ENCODE measurements at regions not wholly inside any gene's neighbourhood (a gene's known extent, or its start where the extent isn't known, plus 50 kb on each side); places are given as distances from the start of the nearest gene placed in this dataset.

DNA sequence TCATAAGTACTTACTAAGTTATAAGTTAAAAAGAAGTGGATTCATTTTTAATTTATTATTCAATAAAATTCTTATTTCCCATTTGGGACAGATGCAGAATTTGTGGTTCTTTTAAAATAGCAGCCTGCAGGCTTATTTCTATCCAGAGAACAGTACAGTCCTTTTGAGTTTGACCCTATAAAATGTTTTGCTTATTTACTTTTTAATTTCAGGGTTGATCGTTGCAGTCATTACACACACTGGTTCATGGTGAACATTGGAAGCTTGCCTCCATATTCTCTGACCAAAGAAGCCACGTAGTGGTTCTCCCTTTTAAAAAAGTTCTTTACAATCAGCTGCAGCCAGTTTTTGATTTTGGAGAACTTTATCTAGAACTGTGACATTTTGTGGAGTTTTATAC is 122.9 kb upstream of the PDE7B start:
- Histone ChIP-seq H3K18ac (ENCODE audit: extremely low read depth, low read length) (no peak overlapping the region), H3K9me3 (ENCODE audit: insufficient read depth in 2 of 2, low read depth in 1 of 2, low read length in 1 of 2) (peaks cover 3 to 4% of the 10 kb centered on the region in 2 experiments; a peak in 2 of 4 replicates), H3K9ac (replicated peaks in 1 of 4; ENCODE audit: extremely low read depth in 1 of 4, low read depth in 3 of 4, low read length in 3 of 4) (no peak overlapping the region), H2AFZ (ENCODE audit: low read length) (no peak overlapping the region), H2BK20ac (ENCODE audit: low read length) (no peak overlapping the region), H2AK5ac (ENCODE audit: low read depth, low read length) (no peak overlapping the region), H4K8ac (ENCODE audit: extremely low read depth, insufficient read depth, low read length) (no peak overlapping the region), H3K79me1 (ENCODE audit: low read depth, low read length) (no peaks in the 10 kb centered on the region), H4K20me1 (replicated peaks in 1 of 2; ENCODE audit: control insufficient read depth in 1 of 2, insufficient read depth in 2 of 2, low read length in 2 of 2) (no peaks in the 10 kb centered on the region), H3K4me2 (ENCODE audit: insufficient read depth in 1 of 2, low read depth in 2 of 2, low read length in 2 of 2) (no peak overlapping the region), H3K4me3 (ENCODE audit: extremely low read depth in 1 of 4, insufficient read depth in 2 of 4, low read depth in 3 of 4, low read length in 4 of 4) (no peak overlapping the region), H4K91ac (replicated peaks; ENCODE audit: insufficient read length, low read length) (no peak overlapping the region), H2BK15ac (ENCODE audit: low read length) (no peak overlapping the region), H3K14ac (ENCODE audit: insufficient read length) (no peak overlapping the region), H2BK5ac (ENCODE audit: low read depth, low read length) (no peak overlapping the region), H3K27ac (ENCODE audit: low read depth, low read length) (no peak overlapping the region), H2BK12ac (ENCODE audit: low read depth, low read length) (no peak overlapping the region), H3K4ac (replicated peaks; ENCODE audit: insufficient read length, low read depth, low read length) (no peak overlapping the region), H4K5ac (ENCODE audit: insufficient read length, low read depth, low read length) (no peak overlapping the region), H3K4me1 (replicated peaks in 1 of 4; ENCODE audit: control insufficient read depth in 3 of 4, insufficient read depth in 4 of 4, low read length in 3 of 4) (no peaks in the 10 kb centered on the region), H3K23me2 (ENCODE audit: low read depth, low read length) (no peaks in the 10 kb centered on the region), H3K27me3 (replicated peaks in 1 of 4; ENCODE audit: control insufficient read depth in 3 of 4, extremely low read depth in 1 of 4, insufficient read depth in 3 of 4, low read length in 3 of 4) (no peaks in the 10 kb centered on the region), H3K23ac (ENCODE audit: insufficient read length) (no peak overlapping the region), H3K36me3 (ENCODE audit: control insufficient read depth in 2 of 4, insufficient read depth in 4 of 4, low read length in 3 of 4) (peaks cover 0 to 3% (median 0%) of the 10 kb centered on the region in 4 experiments; a peak in 1 of 8 replicates), H3K56ac (replicated peaks; ENCODE audit: insufficient read length, low read depth, low read length) (no peak overlapping the region), H2BK120ac (replicated peaks; ENCODE audit: low read depth, low read length) (no peak overlapping the region), H3K79me2 (ENCODE audit: control insufficient read depth in 1 of 2, insufficient read depth in 2 of 2, low read length in 2 of 2) (no peaks in the 10 kb centered on the region)
- DNase-seq (ENCODE audit: low read depth in 1 of 2, low spot score in 2 of 2), result no peak
- 98% methylated on average over 2 of the region's 2 CpGs; no CpG with 5 or more reads in 1 of the 2 experiments for WGBS, 2 experiments (ENCODE audit: extremely low coverage in 1 of 2, insufficient coverage in 1 of 2, insufficient read length in 1 of 2, insufficient replicate concordance in 2 of 2, low coverage in 1 of 2, low lambda C conversion rate in 2 of 2, missing lambda C conversion rate in 1 of 2)
- no peak for FAIRE-seq
- CTCF ChIA-PET (ENCODE audit: partially characterized antibody), result no interaction called here
- POLR2A ChIA-PET (ENCODE audit: partially characterized antibody), result no interaction called here
- TF ChIP-seq RAD21 (IDR thresholded peaks at IDR 0.05 in 1 of 2, conservative IDR thresholded peaks at IDR 0.05 in 1 of 2; ENCODE audit: low read depth in 2 of 2, low read length in 2 of 2) (no peak), EP300 (IDR thresholded peaks at IDR 0.05; ENCODE audit: borderline replicate concordance in 1 of 2, low read depth in 2 of 2, low read length in 2 of 2) (no peak), EZH2 (IDR thresholded peaks at IDR 0.05; ENCODE audit: low read depth, low read length, severe bottlenecking) (no peak), CEBPB (IDR thresholded peaks at IDR 0.05; ENCODE audit: low read depth, low read length) (no peak), HDAC6 (IDR thresholded peaks at IDR 0.05; ENCODE audit: low read depth, low read length) (no peak), MAFK (IDR thresholded peaks at IDR 0.05; ENCODE audit: low read depth, low read length) (no peak), NRF1 (IDR thresholded peaks at IDR 0.05; ENCODE audit: low read depth, low read length) (no peak), GABPA (IDR thresholded peaks at IDR 0.05; ENCODE audit: borderline replicate concordance, insufficient read depth, low read length) (no peak)
- TF ChIP-seq, protein P1, sequence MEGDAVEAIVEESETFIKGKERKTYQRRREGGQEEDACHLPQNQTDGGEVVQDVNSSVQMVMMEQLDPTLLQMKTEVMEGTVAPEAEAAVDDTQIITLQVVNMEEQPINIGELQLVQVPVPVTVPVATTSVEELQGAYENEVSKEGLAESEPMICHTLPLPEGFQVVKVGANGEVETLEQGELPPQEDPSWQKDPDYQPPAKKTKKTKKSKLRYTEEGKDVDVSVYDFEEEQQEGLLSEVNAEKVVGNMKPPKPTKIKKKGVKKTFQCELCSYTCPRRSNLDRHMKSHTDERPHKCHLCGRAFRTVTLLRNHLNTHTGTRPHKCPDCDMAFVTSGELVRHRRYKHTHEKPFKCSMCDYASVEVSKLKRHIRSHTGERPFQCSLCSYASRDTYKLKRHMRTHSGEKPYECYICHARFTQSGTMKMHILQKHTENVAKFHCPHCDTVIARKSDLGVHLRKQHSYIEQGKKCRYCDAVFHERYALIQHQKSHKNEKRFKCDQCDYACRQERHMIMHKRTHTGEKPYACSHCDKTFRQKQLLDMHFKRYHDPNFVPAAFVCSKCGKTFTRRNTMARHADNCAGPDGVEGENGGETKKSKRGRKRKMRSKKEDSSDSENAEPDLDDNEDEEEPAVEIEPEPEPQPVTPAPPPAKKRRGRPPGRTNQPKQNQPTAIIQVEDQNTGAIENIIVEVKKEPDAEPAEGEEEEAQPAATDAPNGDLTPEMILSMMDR (IDR thresholded peaks at IDR 0.05; ENCODE audit: control extremely low read depth in 1 of 3, insufficient read depth in 1 of 3, low read depth in 1 of 3, low read length in 3 of 3), result no peak
- TF ChIP-seq, protein P2, sequence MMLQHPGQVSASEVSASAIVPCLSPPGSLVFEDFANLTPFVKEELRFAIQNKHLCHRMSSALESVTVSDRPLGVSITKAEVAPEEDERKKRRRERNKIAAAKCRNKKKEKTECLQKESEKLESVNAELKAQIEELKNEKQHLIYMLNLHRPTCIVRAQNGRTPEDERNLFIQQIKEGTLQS (IDR thresholded peaks at IDR 0.05; ENCODE audit: insufficient read depth, low read depth, low read length), result no peak
